Gastrocnemius medialis (tissue), 4 donors: ENCODE measurements at regions not wholly inside any gene's neighbourhood (a gene's known extent, or its start where the extent isn't known, plus 50 kb on each side); places are given as distances from the start of the nearest gene placed in this dataset.

ENCODE experiments used
- POLR2A ChIP-seq, 2 donors: fragments of 450-650 bp; IDR thresholded peaks; one replicate each; pipeline ENCODE4 v1.6.1; 2017; ENCODE audit warnings: antibody characterized with exemption in 2 of 2, mild to moderate bottlenecking in 2 of 2, moderate library complexity in 2 of 2
- TF ChIP-seq, protein P1 (sequence below), 5 experiments: fragments of 450-650 bp in 3 of 5; fragments of 200-600 bp in 2 of 5; sonication (generic) in 2 of 5; IDR thresholded peaks in 4 of 5; conservative IDR thresholded peaks in 1 of 5; 1 replicate in 4 of 5; 2 replicates in 1 of 5; pipeline ENCODE4 v1.5.1; 2016 to 2019; ENCODE audit warnings: antibody characterized with exemption in 5 of 5, mild to moderate bottlenecking in 3 of 5, moderate library complexity in 3 of 5

DNA sequence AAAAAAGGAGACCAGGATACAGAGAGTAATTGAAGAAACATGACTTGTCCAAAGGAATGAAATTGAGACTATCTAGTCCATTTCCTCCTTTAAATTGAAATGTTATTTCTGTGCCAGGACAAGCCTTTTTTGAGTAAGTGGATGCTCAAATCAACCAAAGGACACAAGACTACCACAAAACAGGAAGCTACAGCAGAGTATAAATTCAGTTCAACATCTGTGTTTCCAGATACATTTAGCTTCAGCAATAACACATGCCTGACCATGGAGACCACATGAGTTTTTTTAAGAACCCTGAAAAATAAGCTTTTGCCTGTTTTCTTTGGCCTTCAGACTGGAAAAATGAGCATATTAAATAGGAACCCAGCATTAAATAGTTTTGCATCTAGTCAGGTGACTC lies 707.5 kb downstream of the ZWINT start:
- TF ChIP-seq, protein P1, sequence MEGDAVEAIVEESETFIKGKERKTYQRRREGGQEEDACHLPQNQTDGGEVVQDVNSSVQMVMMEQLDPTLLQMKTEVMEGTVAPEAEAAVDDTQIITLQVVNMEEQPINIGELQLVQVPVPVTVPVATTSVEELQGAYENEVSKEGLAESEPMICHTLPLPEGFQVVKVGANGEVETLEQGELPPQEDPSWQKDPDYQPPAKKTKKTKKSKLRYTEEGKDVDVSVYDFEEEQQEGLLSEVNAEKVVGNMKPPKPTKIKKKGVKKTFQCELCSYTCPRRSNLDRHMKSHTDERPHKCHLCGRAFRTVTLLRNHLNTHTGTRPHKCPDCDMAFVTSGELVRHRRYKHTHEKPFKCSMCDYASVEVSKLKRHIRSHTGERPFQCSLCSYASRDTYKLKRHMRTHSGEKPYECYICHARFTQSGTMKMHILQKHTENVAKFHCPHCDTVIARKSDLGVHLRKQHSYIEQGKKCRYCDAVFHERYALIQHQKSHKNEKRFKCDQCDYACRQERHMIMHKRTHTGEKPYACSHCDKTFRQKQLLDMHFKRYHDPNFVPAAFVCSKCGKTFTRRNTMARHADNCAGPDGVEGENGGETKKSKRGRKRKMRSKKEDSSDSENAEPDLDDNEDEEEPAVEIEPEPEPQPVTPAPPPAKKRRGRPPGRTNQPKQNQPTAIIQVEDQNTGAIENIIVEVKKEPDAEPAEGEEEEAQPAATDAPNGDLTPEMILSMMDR (IDR thresholded peaks at IDR 0.05 in 4 of 5, conservative IDR thresholded peaks at IDR 0.05 in 1 of 5): no peak
- no peak for TF ChIP-seq POLR2A (IDR thresholded peaks at IDR 0.05)
